Kidney epithelial cell (primary cell): ENCODE measurements at regions not wholly inside any gene's neighbourhood (a gene's known extent, or its start where the extent isn't known, plus 50 kb on each side); places are given as distances from the start of the nearest gene placed in this dataset.

Experiments
- DNase-seq: peaks from one replicate; pipeline ENCODE4 v3.0.0-alpha.2; 2010; ENCODE audit warnings: low read depth
- H3K27me3 ChIP-seq: 2 replicates; pipeline ENCODE4 v1.6.0; 2011; ENCODE audit warnings: low read length; ENCODE audit not compliant: control insufficient read depth, insufficient read depth
- H3K36me3 ChIP-seq: 2 replicates; pipeline ENCODE4 v1.5.1; 2011; ENCODE audit warnings: low read length; ENCODE audit not compliant: control insufficient read depth, insufficient read depth
- H3K4me3 ChIP-seq: 2 replicates; pipeline ENCODE4 v1.5.1; 2011; ENCODE audit warnings: low read depth, mild to moderate bottlenecking, control low read depth, low read length
- TF ChIP-seq, protein P1 (sequence below): IDR thresholded peaks from 2 replicates; pipeline ENCODE4 v1.5.1; 2011; ENCODE audit warnings: mild to moderate bottlenecking, moderate library complexity, low read length, control low read depth, inconsistent platforms; ENCODE audit not compliant: insufficient read depth, poor library complexity, severe bottlenecking

- no peaks in the 10 kb centered on the region for H3K36me3 ChIP-seq
- no peaks in the 10 kb centered on the region for H3K27me3 ChIP-seq
- no peak for DNase-seq
- H3K4me3 ChIP-seq = no peak overlapping the region
- TF ChIP-seq, protein P1, sequence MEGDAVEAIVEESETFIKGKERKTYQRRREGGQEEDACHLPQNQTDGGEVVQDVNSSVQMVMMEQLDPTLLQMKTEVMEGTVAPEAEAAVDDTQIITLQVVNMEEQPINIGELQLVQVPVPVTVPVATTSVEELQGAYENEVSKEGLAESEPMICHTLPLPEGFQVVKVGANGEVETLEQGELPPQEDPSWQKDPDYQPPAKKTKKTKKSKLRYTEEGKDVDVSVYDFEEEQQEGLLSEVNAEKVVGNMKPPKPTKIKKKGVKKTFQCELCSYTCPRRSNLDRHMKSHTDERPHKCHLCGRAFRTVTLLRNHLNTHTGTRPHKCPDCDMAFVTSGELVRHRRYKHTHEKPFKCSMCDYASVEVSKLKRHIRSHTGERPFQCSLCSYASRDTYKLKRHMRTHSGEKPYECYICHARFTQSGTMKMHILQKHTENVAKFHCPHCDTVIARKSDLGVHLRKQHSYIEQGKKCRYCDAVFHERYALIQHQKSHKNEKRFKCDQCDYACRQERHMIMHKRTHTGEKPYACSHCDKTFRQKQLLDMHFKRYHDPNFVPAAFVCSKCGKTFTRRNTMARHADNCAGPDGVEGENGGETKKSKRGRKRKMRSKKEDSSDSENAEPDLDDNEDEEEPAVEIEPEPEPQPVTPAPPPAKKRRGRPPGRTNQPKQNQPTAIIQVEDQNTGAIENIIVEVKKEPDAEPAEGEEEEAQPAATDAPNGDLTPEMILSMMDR = no peak
Observed at GRCh38 chr11:24132471-24132870, 364.4 kb upstream of the LUZP2 start.

- no peak overlapping the region for H3K4me3 ChIP-seq
- H3K27me3 ChIP-seq = no peaks in the 10 kb centered on the region
- no peaks in the 10 kb centered on the region for H3K36me3 ChIP-seq
- no peak for DNase-seq
- TF ChIP-seq, protein P1 = no peak
Observed at GRCh38 chr11:24134879-24135589, 361.8 kb upstream of the LUZP2 start.

- no peak overlapping the region for H3K4me3 ChIP-seq
- H3K27me3 ChIP-seq = no peaks in the 10 kb centered on the region
- TF ChIP-seq, protein P1 = no peak
- no peak for DNase-seq
- H3K36me3 ChIP-seq = no peaks in the 10 kb centered on the region
Observed at GRCh38 chr11:24142062-24142461, 354.8 kb upstream of the LUZP2 start.

DNA sequence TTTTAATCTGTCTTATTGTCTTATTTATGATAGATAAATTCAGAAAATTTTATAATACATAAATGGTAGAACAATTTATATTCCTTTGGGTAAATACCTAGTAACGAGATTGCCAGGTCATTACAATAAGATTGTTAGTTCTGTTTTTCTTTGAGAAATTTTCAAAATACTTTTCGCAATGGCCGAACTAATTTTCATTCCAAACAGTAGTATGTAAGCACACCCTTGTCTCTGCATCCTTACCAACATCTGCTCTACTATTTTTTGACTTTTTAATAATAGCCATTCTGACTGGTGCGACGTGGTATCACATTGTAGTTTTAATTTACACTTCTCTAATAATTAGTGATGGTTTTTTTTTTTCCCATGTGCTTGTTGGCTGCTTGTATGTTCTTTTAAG, 351.4 kb upstream of the LUZP2 start:
- DNase-seq = no peak
- H3K36me3 ChIP-seq = no peaks in the 10 kb centered on the region
- no peak overlapping the region for H3K4me3 ChIP-seq
- TF ChIP-seq, protein P1 = no peak
- no peaks in the 10 kb centered on the region for H3K27me3 ChIP-seq

GRCh38 chr11:24153337-24153736, 343.5 kb upstream of the LUZP2 start:
- Histone ChIP-seq H3K27me3 (no peaks in the 10 kb centered on the region), H3K36me3 (no peaks in the 10 kb centered on the region), H3K4me3 (no peak overlapping the region)
- TF ChIP-seq, protein P1 = no peak
- DNase-seq = no peak

GRCh38 chr11:24155792-24156191, 341.1 kb upstream of the LUZP2 start:
- TF ChIP-seq, protein P1 = no peak
- Histone ChIP-seq H3K27me3 (no peaks in the 10 kb centered on the region), H3K36me3 (no peaks in the 10 kb centered on the region), H3K4me3 (no peak overlapping the region)
- no peak for DNase-seq
